GM19468 (cell line): ENCODE measurements at regions not wholly inside any gene's neighbourhood (a gene's known extent, or its start where the extent isn't known, plus 50 kb on each side); places are given as distances from the start of the nearest gene placed in this dataset.
"Not testable (repeated sequence)": the region's sequence is repeated elsewhere in the genome, so short reads cannot be mapped to it uniquely, and the experiment has no call there.

Experiments used
- ATAC-seq: cut with Tn5 transposase; IDR thresholded peaks from one replicate; pipeline ENCODE4 v1.9.1; 2021; ENCODE audit warnings: mild to moderate bottlenecking, moderate library complexity, moderate number of reproducible peaks; ENCODE audit not compliant: unreplicated experiment; ENCODE audit errors: extremely low read depth

DNA sequence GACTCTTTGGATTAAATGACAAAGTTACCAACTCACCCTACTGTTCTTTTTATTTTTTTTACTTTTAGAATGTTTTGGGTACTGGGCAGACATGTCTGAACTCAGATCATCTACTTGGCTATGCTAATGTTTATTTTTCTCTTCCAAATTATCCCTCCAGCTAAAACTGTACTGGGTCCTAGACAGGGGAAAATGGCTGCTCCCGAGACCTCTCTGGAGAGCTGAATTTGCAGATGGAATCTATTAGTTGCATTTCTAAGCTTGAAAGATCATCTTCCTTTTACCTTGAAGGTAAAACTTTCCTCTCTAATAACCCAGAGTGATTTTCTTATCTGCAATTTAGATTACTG lies 197.5 kb upstream of the SEMA6A start:
- no peak for ATAC-seq

DNA sequence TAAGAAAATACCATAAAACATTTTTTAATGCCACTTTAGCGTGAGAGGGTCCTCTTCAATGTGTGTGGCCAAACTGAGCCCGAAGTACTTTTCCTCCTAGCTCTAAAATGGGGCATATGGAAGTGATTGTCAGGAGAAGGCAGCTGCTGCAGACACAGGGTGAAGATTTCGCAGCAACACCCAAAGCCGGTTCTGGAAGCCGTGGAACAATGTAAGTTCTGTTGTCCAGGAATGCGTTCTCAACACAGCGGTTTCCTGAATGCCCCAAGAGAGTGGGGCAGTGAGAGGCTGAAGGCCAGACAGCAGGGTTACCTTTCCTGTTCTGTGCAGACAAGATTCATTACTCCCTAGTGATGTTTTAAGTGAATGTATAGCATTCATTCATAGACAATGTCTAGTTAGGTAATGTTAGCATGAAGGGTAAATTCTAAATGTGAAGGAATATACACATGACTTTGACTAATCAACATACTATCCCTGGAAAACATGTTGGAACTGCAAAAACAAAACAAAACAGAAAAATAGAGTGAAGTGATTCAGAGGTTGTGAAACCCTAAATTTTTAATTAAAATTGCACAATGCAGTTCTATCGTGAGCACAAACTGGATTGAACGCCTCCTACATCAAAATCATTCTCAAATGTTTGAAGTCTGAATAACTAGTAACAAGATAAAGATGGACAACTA lies 197.0 kb upstream of the SEMA6A start:
- ATAC-seq: no peak

DNA sequence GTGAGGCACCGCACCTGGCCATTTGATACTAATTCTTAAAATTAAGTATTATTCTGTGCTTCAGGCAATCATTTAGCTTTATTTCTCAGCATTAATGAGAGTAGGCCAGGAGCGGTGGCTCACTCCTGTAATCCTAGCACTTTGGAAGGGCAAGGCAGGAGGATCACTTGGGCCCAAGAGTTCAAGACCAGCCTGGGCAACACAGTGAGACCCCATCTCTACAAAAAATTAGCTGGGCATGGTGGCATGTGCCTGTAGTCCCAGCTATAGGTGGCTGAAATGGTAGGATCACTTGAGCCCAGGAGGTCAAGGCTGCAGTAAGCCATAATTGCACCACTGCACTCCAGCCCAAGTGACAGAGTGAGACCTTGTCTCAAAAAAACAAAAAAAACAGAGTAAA lies 195.3 kb upstream of the SEMA6A start:
- ATAC-seq: not testable (repeated sequence)

DNA sequence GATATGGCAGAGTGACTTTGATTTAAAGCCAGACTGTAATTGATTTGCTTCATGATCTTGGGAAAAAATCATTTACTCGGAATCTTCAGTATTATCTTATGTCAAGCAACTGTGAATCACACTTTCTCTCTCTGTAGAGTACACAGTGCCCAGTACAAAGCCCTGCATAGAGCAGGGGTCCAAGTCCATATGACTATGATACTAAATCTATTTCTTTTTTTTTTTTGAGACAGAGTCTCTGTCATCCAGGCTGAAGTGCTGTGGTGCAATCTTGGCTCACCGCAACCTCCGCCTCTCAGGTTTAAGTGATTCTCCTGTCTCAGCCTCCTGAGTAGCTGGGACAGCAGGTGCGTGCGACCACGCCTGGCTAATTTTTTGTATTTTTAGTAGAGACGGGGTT lies 194.8 kb upstream of the SEMA6A start:
- ATAC-seq: no peak

DNA sequence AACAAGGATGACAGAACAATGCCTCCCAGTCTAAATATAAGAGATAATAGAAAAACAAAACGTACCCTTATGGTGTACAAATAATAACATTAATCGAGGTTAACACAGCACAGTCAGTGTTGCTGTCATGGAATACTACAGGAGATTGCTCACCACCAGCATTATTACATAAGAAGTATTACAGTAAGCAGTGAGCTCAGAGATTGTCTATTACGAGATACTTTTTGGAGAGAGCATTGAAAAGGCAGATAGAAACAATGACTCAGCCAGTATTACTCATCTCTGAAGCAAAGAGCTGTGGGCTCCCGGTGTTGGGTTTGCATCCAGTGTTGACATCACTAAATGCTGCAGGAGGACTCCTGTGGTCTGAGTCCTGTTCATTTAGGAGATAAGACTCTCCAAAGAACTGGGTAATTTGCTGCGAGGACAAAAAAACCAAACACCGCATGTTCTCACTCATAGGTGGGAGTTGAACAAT lies 191.9 kb upstream of the SEMA6A start:
- no peak for ATAC-seq

DNA sequence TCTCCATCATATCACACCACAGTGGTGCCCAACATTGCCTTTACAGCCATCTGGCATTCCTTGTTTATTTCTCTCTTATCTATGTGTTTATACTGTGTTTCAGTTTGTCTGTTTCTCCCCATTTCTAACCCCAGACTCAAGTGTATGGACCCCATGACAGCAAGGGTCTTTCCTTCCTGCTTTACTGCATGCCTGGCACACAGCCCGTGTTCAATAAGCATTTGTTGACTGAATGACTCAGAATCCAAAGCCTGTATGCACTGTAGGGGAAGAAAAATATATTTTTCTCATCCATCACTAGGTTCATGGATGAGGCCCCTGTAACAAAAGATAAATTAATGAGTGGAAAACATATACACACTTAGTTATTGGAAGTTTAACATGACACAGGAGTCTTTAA lies 190.8 kb upstream of the SEMA6A start:
- ATAC-seq: no peak

DNA sequence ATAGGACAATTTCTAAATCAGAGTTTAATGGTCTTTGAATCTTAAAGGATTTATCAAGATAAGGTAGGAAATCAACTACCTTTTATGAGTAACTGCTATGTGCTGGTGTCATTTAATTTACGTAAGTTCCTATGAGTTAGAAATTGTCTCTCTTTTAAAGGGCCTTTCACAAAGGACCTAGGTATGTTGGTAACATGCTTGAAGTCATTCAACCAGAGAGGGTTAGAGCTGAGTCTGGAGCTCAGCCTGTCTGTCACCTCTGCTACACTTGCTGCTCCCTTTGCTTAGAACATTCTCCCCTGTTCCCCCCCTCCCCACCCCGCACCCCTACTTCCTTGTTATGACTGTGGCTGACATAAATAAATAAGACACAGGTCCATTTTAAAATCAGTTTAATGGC lies 190.3 kb upstream of the SEMA6A start:
- ATAC-seq: no peak

DNA sequence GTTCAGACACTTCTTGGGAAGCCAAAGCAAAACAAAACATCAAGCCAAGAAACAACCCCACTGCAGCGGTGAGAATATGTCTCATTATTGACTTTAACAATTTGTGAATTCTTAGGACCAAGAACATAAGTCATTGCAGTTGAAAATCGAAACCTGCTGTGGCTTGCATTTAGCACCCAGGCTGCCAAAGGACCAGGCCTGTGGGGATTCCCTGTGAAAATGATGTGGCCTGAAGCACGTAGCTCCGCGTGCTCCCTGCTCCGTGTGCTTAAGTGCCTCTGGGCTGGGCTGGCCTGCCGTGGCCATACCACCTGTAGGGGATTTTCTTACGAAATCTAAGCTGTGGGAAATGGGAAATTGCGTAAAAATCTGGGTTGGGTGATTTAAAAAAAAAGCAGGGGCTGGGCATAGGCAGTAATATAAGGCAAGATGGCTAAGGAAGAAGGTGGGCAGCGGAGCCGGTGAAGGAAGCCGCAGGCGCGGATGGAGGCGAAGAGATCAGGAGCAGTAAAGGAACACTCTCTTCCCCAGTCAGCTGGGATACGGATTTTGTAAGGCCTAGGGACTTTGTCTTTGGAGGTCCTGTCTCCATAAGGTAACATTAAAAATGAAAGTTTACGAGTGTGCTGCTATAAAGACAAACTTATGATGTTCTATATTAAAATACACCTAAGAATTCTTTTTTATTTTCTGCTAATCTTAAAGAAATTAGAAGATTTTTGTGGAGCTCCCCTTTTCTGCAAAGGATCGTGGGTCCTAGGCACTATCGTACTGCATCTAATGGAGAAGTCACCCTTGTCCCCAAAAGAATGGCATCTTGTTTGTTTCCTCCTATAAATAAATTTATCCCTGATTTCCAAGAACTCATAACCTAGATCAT lies 189.6 kb upstream of the SEMA6A start:
- peak; percentile 54 for ATAC-seq

DNA sequence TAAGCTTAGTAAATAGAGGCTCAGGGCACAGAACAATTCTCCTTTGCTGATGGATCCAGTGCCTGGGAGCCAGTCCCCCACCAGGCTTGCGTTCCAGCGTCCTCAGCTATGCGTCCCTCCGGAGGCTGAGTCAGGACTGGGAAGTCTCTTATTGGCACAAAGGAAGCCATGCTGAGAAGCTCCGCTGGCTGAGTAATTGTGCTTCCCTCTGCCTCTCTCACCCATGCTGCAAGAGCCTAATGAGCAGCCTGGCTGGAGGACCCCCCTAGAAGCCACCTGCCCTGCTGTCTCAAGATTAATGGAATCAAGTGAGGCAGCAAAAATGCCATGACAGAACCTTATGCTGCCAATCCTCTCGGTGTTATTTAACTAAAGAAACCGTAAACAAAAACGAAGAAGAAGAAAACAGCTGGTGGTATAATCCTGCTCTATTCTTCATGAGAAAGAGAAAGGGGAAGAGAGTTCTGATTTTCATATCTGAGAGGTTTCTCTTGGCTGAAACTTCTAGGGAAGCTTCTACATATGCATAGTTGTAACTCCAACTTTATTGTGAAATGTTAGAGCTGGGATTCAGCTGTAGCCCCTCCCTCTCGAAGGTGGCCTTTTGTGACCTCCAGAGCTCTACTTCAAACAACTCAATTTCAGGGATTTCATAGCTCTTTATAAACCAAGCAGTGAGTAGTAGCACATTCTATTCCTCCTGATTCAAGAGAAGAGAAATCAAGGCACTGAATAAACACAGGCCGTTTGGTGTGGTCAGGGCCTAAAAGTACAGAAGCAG lies 185.4 kb upstream of the SEMA6A start:
- no peak for ATAC-seq

DNA sequence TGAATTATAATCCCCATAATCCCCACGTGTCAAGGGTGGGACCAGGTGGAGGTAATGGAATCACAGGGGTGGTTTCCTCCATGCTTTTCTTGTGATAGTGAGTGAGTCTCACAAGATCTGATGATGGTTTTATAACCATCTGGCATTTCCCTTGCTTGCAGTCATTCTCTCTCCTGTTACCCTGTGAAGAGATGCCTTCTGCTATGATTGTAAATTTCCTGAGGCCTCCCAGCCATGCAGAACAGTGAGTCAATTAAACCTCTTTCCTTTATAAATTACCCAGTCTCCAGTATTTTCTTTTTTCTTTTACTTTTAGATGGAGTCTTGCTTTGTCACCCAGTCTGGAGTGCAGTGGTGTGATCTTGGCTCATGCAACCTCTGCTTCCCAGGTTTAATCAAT lies 182.7 kb upstream of the SEMA6A start:
- ATAC-seq: no peak

DNA sequence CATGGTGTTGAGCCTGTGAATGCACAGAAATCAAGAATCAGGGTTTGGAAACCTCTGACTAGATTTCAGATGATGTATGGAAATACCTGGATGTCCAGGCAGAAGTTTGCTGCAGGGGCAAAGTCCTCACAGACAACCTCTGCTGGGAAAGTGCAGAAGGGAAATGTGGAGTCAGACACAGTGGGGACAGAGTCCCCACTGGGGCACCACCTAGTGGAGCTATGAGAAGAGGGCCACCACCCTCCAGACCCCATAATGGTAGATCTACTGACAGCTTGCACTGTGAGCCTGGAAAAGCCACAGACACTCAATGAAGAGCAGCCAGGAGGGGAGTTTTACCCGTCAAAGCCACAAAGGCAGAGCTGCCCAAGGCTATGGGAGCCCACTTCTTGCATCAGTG lies 181.9 kb upstream of the SEMA6A start:
- no peak for ATAC-seq

DNA sequence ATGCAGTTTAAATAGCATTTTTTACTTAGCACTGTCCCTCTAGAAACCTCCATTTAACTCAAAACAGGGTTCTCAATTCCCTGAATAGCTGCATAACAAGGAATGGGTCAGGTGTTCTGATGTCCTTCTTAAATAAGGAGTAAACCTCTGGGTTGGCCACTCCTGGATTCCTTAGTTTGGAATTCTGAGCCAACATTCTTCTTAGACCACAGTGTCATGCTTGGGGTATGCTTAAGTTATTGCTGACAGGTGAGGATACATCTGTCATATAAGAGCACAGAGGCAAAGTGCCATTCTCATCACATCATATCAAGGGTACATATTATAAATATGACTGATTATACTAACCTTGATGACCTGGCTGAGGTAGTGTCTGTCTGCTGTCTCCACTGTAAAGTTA lies 179.9 kb upstream of the SEMA6A start:
- ATAC-seq: no peak

DNA sequence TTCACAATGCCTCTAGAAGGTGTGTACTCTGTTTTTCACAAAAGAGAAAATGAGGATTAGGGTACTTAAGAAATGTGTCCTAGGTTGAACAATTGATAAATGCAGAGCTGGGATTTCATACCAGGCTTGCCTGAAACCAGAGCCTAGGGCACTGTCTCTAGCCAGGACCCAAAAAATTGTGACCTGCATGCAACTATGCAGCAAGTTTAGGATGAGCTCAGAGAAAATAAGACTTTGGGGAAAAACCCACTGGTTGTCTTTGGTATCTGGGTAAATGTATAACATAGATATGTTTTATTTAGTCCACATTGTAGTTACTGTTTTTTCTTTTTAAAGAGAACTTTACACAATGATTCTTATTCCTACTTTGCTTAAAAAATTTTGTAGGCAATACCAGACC lies 177.1 kb upstream of the SEMA6A start:
- ATAC-seq: no peak

DNA sequence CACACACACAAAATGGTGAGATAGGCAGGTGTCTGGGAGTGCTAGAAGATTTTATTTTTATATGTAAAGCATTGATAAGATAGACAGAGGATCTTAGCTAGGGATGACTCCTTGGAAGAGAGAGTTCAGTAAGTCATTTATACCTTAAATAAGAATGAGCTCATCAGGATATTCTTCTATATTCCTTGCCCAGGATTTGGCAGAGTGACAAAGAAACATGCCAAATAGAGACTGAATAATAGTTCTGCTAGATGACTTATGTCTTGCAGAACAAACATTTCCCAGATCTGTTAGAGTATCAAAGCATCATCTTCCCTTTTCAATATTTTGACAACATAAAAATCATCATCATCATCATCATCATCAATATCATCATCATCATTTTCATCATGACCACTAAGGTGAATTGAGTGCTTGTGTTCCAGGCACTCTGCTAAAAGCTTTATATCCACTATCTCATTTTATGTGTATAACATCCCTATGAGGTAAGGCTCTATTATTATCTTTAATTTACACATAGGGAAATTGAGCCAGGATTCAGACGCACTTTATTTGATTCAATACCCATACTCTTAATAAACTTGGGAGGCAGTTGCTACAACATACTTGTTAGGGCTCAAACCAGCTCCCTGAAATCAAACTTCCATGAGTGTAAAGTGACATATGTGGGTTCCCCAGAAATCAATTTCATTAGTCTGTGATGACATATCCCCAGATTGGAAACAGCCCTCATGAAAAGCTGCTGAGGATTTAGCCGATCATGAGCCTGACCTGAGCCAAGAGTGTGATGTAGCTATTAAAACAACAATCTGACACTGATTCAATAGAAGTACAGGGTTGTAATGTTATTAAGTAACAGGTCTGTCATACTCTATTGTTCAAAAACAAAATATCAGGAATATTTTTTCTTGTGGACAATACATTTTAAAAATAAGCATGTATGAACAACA lies 176.3 kb upstream of the SEMA6A start:
- no peak for ATAC-seq

DNA sequence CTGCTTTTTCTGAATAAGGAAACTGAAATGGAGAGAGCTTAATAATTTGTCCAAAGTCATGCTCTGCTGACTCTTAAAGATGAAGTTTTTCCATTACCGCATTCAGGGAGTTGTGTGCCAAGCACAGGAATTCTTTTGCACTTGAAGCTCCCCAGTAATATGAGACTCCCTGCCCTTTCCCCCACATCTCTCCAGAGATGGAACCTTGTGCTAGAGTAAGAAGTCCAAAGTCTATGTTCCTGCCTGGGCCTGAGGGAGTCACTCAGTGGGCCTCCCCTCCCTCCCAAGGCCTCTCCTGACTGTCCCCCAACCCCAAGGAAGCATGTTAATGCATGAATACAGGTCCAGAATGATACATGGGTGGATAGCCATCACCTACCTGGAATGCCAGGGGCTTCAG lies 173.3 kb upstream of the SEMA6A start:
- ATAC-seq: no peak

DNA sequence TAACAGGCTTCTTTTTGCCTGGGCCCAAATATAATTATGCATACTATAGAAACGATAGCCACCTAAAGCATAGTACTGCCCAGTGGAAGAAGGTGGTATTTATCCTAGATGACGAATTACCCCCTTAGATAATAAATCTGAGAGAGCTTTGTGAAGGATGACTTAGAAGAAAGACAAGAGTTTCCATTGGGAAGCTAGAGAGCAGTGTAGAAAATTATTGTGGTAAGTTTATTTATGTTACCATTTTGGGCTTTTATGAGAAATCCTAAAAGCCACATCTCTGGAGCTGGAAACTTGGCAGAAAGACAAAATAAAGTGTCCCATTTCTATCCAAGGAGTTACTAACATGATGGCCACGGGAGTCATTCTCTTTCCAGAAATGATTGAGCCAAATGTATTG lies 172.0 kb upstream of the SEMA6A start:
- ATAC-seq: no peak

DNA sequence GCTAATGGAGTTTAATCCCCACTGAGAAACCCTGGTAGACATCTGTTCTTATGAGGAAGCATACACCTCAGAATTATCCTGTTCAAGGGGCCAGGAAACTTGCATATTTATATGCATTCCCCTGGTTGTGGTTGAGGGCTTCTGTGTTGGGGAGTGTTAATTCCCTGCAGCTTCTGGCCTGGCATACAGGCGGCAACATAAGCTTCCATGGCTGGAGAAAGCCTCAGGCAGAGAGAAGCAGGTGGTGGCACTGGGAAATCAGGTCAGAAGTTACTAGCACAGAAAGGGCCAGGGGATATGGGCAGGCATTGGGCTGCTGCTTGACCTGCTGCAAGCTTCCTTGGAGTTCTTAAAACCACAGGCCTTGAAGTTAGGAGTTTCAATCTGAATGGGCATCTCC lies 166.1 kb upstream of the SEMA6A start:
- no peak for ATAC-seq

DNA sequence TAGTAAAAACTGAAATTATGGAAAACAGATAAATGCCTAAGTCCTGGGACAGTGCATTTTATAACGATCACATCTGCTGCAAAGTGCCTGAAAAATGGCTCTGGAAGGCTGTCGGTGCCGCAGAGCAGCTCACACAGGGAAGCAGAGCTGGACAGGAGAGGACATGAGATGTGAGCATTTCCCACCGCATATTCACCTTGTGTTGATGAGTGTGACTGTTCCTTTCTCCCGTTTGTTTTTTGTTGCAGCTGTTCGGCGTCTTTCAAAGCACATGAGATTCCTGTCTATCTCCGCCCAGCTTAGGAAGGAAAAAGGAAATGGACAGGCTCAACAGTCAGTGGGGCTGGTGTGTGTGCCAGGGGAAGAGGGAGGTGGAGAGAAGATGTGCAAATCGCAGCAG lies 164.9 kb upstream of the SEMA6A start:
- no peak for ATAC-seq

DNA sequence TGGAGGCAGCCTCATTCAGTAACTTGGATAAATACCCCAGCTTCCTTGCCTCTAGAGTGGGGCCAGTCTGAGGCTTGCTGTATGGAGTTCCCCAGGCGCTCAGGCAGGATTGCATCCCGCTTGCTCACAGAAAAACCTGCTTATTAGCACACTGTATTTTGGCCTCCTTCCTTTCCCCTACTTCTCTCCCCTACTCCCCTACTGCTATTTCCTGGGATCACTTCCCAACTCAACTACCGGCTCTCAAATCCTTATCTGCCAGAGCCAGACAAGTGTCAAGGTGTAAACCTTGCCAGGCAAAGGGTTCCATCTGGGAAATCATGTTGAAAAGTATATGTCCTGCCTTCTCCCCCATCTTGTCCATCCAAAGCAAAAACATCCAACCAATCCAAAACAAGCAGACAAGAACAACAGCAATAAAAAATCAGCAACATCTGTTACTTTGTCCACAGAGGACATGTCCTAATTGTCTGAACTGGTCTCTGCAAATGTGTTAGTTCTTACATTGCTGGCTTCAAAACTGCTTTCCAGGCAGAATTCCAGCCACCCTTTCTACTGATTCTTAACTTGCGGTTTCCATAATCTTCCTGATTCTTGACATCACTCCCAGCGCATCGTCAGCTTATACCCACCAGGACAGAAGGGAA lies 164.1 kb upstream of the SEMA6A start:
- ATAC-seq: no peak
